MM.1S (cell line): ENCODE measurements at regions not wholly inside any gene's neighbourhood (a gene's known extent, or its start where the extent isn't known, plus 50 kb on each side); places are given as distances from the start of the nearest gene placed in this dataset.
"Not testable (repeated sequence)": the region's sequence is repeated elsewhere in the genome, so short reads cannot be mapped to it uniquely, and the experiment has no call there.

Source experiments
- DNase-seq: peaks from one replicate; pipeline ENCODE4 v3.0.0-alpha.2; 2015
- H2AFZ ChIP-seq: fragments of 300-600 bp; sonication (generic); 2 replicates; pipeline ENCODE4 v1.6.0; 2016; ENCODE audit warnings: antibody characterized with exemption, low read length
- H3F3A ChIP-seq: fragments of 300-600 bp; sonication (generic); 2 replicates; pipeline ENCODE4 v1.6.1; 2016; ENCODE audit warnings: mild to moderate bottlenecking, antibody characterized with exemption, low read length, moderate library complexity, mixed read lengths; ENCODE audit not compliant: insufficient read depth
- H3K27ac ChIP-seq: fragments of 300-600 bp; sonication (generic); 2 replicates; pipeline ENCODE4 v1.5.1; 2016; ENCODE audit warnings: mild to moderate bottlenecking, low read length
- H3K27me3 ChIP-seq: fragments of 300-600 bp; sonication (generic); replicated peaks from 2 replicates; pipeline ENCODE4 v1.6.0; 2016; ENCODE audit warnings: low read length; ENCODE audit not compliant: insufficient read depth
- H3K36me3 ChIP-seq: fragments of 300-600 bp; sonication (generic); replicated peaks from 2 replicates; pipeline ENCODE4 v1.6.1; 2016; ENCODE audit warnings: mild to moderate bottlenecking, low read length, mixed read lengths; ENCODE audit not compliant: insufficient read depth
- H3K4me1 ChIP-seq: fragments of 300-600 bp; sonication (generic); 2 replicates; pipeline ENCODE4 v1.6.1; 2016; ENCODE audit warnings: low read length, mixed read lengths
- H3K4me2 ChIP-seq: fragments of 300-600 bp; sonication (generic); 2 replicates; pipeline ENCODE4 v1.6.0; 2016; ENCODE audit warnings: low read depth, low read length
- H3K4me3 ChIP-seq: fragments of 300-600 bp; sonication (generic); 2 replicates; pipeline ENCODE4 v1.5.1; 2016; ENCODE audit warnings: low read length, mixed read lengths
- H3K79me2 ChIP-seq: fragments of 300-600 bp; sonication (generic); 2 replicates; pipeline ENCODE4 v1.6.1; 2016; ENCODE audit warnings: mixed run types, low read length, mixed read lengths
- H3K9ac ChIP-seq: fragments of 300-600 bp; sonication (generic); 2 replicates; pipeline ENCODE4 v1.6.1; 2016; ENCODE audit warnings: low read length, mixed read lengths
- H3K9me2 ChIP-seq: fragments of 300-600 bp; sonication (generic); replicated peaks from 2 replicates; pipeline ENCODE4 v1.6.1; 2016; ENCODE audit warnings: mild to moderate bottlenecking, low read length, mixed read lengths; ENCODE audit not compliant: insufficient read depth
- H3K9me3 ChIP-seq: fragments of 300-600 bp; sonication (generic); replicated peaks from 2 replicates; pipeline ENCODE4 v1.6.1; 2016; ENCODE audit warnings: mild to moderate bottlenecking, low read length, mixed read lengths; ENCODE audit not compliant: insufficient read depth
- H4K20me1 ChIP-seq: fragments of 300-600 bp; sonication (generic); 2 replicates; pipeline ENCODE4 v1.6.1; 2016; ENCODE audit warnings: mild to moderate bottlenecking, low read length, moderate library complexity, mixed read lengths; ENCODE audit not compliant: insufficient read depth
- EZH2 ChIP-seq: fragments of 300-600 bp; sonication (generic); optimal IDR thresholded peaks from 2 replicates; pipeline ENCODE3; 2017; ENCODE audit warnings: low read depth, mild to moderate bottlenecking, antibody characterized with exemption, low read length, mixed read lengths
- EZH2phosphoT487 ChIP-seq: fragments of 300-600 bp; sonication (generic); IDR thresholded peaks from 2 replicates; pipeline ENCODE4 v1.6.1; 2018; ENCODE audit warnings: antibody characterized with exemption, low read length
- TF ChIP-seq, protein P1 (sequence below): fragments of 300-600 bp; sonication (generic); IDR thresholded peaks from 2 replicates; pipeline ENCODE4 v1.5.1; 2016; ENCODE audit warnings: antibody characterized with exemption, low read length, mixed read lengths

DNA sequence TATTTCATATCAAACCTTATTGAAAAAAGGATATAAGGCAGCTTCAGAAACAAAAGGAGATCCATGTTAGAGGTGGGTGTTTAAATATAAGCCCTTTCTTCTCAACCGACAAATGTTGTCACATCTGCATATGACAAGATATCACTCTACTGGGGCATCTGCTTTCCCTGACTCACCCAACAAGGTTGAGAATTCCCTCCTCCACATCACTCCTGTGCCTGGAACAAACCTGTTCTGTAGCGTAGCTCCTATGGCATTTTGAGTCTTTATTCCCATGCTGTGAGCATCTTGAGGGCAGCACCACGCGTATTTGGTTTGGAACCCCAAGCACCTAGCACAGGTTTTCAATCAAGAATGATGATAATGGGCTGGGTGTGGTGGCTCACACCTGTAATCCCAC lies 59.4 kb upstream of the ZFHX3 start:
- no peak overlapping the region for H3K4me2 ChIP-seq
- no peaks in the 10 kb centered on the region for H4K20me1 ChIP-seq
- DNase-seq = no peak
- H3K27me3 ChIP-seq = no peaks in the 10 kb centered on the region
- H3K9me3 ChIP-seq = no peaks in the 10 kb centered on the region
- no peak overlapping the region for H3K4me3 ChIP-seq
- H3K4me1 ChIP-seq = no peaks in the 10 kb centered on the region
- no peaks in the 10 kb centered on the region for H3K79me2 ChIP-seq
- no peak overlapping the region for H3K9ac ChIP-seq
- no peak overlapping the region for H2AFZ ChIP-seq
- no peaks in the 10 kb centered on the region for H3K36me3 ChIP-seq
- H3K9me2 ChIP-seq = no peaks in the 10 kb centered on the region
- no peak overlapping the region for H3K27ac ChIP-seq
- H3F3A ChIP-seq = no peaks in the 10 kb centered on the region
- TF ChIP-seq EZH2phosphoT487 = no peak
- TF ChIP-seq, protein P1, sequence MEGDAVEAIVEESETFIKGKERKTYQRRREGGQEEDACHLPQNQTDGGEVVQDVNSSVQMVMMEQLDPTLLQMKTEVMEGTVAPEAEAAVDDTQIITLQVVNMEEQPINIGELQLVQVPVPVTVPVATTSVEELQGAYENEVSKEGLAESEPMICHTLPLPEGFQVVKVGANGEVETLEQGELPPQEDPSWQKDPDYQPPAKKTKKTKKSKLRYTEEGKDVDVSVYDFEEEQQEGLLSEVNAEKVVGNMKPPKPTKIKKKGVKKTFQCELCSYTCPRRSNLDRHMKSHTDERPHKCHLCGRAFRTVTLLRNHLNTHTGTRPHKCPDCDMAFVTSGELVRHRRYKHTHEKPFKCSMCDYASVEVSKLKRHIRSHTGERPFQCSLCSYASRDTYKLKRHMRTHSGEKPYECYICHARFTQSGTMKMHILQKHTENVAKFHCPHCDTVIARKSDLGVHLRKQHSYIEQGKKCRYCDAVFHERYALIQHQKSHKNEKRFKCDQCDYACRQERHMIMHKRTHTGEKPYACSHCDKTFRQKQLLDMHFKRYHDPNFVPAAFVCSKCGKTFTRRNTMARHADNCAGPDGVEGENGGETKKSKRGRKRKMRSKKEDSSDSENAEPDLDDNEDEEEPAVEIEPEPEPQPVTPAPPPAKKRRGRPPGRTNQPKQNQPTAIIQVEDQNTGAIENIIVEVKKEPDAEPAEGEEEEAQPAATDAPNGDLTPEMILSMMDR = no peak

DNA sequence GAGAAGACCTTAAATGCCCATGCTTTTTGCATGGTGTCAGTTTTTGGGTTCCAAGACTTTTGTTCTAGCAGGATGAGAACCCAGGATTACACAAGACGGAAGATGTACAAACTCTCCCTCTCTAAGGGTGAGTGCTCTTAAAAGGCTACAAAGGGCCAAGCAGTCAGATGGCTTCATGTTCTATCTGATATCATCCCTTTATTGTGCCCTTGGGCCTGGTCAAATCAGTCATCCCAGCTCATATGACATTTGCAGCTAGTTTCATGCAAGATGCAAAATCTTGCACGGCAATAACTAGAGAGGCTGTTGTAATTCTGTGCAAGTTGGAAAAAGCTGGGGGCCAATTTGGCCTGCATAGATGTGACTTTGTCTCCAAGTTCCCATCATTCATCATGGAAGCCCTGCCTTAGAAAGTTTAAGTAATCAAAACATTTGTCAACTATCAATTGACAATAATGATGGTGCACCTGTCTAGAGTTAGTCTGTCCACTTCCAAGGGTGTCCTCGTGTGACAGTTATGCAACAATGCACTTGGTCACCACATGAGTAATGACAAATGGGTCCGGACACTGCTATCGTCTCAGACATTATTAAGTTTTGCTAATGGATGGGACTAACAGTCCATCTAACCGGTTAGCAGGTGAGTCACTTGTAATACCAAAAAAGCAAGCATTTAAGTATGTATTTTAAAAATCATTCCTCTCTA lies 58.6 kb upstream of the ZFHX3 start:
- Histone ChIP-seq H3K9ac (no peak overlapping the region), H3K9me2 (no peaks in the 10 kb centered on the region), H2AFZ (no peak overlapping the region), H3K27ac (no peak overlapping the region), H3K27me3 (no peaks in the 10 kb centered on the region), H3F3A (no peaks in the 10 kb centered on the region), H3K36me3 (no peaks in the 10 kb centered on the region), H3K79me2 (no peaks in the 10 kb centered on the region), H3K4me1 (no peaks in the 10 kb centered on the region), H3K4me2 (no peak overlapping the region), H3K9me3 (no peaks in the 10 kb centered on the region), H3K4me3 (no peak overlapping the region), H4K20me1 (no peaks in the 10 kb centered on the region)
- no peak for DNase-seq
- no peak for TF ChIP-seq EZH2phosphoT487
- TF ChIP-seq, protein P1 = no peak

DNA sequence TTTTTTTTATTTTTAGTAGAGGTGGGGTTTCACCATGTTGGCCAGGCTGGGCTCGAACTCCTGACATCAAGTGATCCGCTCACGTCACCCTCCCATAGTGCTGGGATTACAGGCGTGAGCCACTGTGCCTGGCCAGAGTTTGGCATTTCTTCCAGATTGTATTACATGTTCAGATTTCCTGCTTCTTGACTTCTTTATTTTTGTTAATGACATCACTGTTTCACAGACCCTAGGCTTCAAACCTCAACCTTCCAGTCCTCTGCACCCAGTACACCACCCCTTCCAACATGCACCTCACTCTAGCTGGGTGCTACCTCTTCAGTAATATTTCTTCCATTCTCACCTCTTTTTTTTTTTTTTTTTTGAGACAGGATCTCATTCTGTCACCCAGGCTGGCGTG lies 53.6 kb upstream of the ZFHX3 start:
- H3K9me2 ChIP-seq = no peaks in the 10 kb centered on the region
- H3K9me3 ChIP-seq = no peaks in the 10 kb centered on the region
- no peaks in the 10 kb centered on the region for H3K79me2 ChIP-seq
- H3K36me3 ChIP-seq = no peaks in the 10 kb centered on the region
- H2AFZ ChIP-seq = no peak overlapping the region
- TF ChIP-seq EZH2phosphoT487 = no peak
- TF ChIP-seq, protein P1 = no peak
- no peak for TF ChIP-seq EZH2
- H3K9ac ChIP-seq = no peak overlapping the region
- no peak for DNase-seq
- no peak overlapping the region for H3K4me2 ChIP-seq
- no peaks in the 10 kb centered on the region for H3K4me1 ChIP-seq
- H4K20me1 ChIP-seq = no peaks in the 10 kb centered on the region
- no peak overlapping the region for H3K27ac ChIP-seq
- H3K27me3 ChIP-seq = no peaks in the 10 kb centered on the region
- no peaks in the 10 kb centered on the region for H3F3A ChIP-seq
- H3K4me3 ChIP-seq = no peak overlapping the region

DNA sequence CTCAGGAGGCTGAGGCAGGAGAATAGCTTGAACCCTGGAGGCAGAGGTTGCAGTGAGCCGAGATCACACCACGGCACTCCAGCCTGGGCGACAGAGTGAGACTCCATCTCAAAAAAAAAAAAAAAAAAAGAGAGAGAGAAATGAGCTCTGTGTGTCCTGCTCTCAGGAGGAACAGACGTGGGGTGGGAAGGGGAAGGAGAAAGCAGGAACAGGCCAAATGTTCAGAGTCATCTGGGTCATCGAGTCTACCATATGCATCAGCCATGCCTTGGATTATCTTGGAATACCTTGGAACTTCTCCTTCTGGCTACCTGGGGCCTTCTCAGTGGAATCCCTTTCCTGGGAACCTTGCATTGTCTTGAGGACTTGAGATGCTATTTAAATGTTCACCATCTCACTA lies 51.7 kb upstream of the ZFHX3 start:
- H3K36me3 ChIP-seq, H2AFZ ChIP-seq, H3K79me2 ChIP-seq, H3K9me3 ChIP-seq, H3K4me1 ChIP-seq, H3K27ac ChIP-seq, H3F3A ChIP-seq, H3K9ac ChIP-seq, H4K20me1 ChIP-seq, DNase-seq, H3K4me2 ChIP-seq, H3K4me3 ChIP-seq, H3K9me2 ChIP-seq, H3K27me3 ChIP-seq: not testable (repeated sequence)
